ENCODE measurements at regions not wholly inside any gene's neighbourhood (a gene's known extent, or its start where the extent isn't known, plus 50 kb on each side); places are given as distances from the start of the nearest gene placed in this dataset.

DNA sequence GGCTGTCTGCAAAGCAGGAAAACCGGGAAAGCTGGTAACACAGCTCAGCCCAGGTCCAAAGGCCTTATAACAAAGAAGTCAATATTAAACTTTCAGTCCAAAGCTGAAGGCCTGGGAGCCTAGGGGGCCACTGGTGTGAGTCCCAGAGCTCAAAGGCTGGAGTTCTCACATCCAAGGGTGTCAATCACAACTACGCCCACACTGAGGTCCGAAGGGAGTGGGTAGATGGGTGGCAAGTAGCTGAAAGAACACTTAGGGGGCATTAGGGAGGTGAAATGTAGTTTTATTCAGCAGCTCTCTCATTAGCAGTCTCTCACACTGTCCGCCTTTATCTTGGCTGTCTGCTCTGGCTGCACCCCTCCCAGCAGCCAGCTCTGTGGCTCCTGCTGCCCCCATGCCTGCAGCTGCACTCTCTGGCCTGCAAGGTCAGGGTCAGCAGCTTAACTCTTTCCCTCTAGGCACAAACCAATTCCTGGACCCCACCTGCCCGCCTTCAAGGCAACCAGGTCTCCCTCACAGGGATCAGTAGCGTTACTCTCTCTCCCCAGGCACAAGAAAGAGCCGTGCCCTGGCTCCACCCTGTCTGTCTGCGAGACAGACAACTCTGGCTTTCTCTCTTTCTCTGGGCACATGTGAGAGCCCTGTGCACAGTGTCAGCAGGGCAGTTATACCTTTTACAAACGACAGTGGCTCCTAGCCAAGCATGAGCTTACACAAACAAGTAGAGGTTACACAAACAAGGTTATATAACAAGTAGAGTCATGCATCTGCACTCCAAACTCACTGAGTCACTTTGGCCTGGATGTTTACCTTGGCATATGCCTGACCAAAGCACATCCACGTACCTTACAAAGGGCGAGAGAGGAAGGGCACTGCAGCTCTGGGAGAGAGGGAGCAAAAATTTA lies 249.4 kb upstream of the PCDH20 start:
- TF ChIP-seq, protein P1, sequence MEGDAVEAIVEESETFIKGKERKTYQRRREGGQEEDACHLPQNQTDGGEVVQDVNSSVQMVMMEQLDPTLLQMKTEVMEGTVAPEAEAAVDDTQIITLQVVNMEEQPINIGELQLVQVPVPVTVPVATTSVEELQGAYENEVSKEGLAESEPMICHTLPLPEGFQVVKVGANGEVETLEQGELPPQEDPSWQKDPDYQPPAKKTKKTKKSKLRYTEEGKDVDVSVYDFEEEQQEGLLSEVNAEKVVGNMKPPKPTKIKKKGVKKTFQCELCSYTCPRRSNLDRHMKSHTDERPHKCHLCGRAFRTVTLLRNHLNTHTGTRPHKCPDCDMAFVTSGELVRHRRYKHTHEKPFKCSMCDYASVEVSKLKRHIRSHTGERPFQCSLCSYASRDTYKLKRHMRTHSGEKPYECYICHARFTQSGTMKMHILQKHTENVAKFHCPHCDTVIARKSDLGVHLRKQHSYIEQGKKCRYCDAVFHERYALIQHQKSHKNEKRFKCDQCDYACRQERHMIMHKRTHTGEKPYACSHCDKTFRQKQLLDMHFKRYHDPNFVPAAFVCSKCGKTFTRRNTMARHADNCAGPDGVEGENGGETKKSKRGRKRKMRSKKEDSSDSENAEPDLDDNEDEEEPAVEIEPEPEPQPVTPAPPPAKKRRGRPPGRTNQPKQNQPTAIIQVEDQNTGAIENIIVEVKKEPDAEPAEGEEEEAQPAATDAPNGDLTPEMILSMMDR (IDR thresholded peaks at IDR 0.05; ENCODE audit: insufficient read depth, low read length, poor library complexity, severe bottlenecking): no peak
- no peak for TF ChIP-seq EZH2phosphoT487 (conservative IDR thresholded peaks at IDR 0.05; ENCODE audit: low read length)

All from SU-DHL-6 (cell line).